ENCODE measurements at regions not wholly inside any gene's neighbourhood (a gene's known extent, or its start where the extent isn't known, plus 50 kb on each side); places are given as distances from the start of the nearest gene placed in this dataset.

DNA sequence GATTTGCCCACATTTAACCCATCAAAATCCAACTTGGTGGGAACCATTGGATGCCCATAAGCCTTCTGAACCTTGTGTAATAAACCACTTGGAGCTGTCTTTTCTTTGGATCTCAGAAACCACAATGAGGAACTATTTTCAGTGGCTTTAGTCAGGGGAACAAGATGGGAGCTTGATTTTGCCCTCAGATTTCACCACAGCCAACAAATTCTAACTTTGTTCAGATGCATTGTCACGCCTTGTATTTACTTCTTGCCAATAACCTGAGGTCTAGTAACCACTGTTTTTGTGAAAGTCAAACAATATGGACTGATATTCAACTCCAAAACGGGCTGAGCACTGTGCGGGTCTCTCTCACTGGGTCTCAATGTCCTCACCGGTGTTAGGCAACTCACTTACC, 508.2 kb downstream of the TNS1 start:
- TF ChIP-seq EZH2 (IDR thresholded peaks at IDR 0.05; ENCODE audit: low read depth) = no peak
- TF ChIP-seq, protein P1, sequence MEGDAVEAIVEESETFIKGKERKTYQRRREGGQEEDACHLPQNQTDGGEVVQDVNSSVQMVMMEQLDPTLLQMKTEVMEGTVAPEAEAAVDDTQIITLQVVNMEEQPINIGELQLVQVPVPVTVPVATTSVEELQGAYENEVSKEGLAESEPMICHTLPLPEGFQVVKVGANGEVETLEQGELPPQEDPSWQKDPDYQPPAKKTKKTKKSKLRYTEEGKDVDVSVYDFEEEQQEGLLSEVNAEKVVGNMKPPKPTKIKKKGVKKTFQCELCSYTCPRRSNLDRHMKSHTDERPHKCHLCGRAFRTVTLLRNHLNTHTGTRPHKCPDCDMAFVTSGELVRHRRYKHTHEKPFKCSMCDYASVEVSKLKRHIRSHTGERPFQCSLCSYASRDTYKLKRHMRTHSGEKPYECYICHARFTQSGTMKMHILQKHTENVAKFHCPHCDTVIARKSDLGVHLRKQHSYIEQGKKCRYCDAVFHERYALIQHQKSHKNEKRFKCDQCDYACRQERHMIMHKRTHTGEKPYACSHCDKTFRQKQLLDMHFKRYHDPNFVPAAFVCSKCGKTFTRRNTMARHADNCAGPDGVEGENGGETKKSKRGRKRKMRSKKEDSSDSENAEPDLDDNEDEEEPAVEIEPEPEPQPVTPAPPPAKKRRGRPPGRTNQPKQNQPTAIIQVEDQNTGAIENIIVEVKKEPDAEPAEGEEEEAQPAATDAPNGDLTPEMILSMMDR (conservative IDR thresholded peaks at IDR 0.05) = no peak

Measured in PC-9 (cell line).